Upper lobe of left lung (tissue), 6 donors: ENCODE measurements at regions not wholly inside any gene's neighbourhood (a gene's known extent, or its start where the extent isn't known, plus 50 kb on each side); places are given as distances from the start of the nearest gene placed in this dataset.
"Not testable (repeated sequence)": the region's sequence is repeated elsewhere in the genome, so short reads cannot be mapped to it uniquely, and the experiment has no call there.

Source experiments
- ATAC-seq, 2 donors: fragments of 200-7000 bp; cut with Tn5 transposase; one replicate each; pipeline ENCODE4 v1.9.1; 2022; ENCODE audit warnings: mild to moderate bottlenecking in 2 of 2, moderate library complexity in 2 of 2; ENCODE audit not compliant: low FRiP score in 2 of 2
- DNase-seq, 2 donors: peaks; one replicate each; pipeline ENCODE4 v3.0.0-alpha.2; 2019 to 2020
- H3K27ac ChIP-seq, 4 donors: fragments of 200-600 bp; sonication (generic); one replicate each; pipeline ENCODE4 v1.5.1; 2016 to 2019
- H3K27me3 ChIP-seq, 4 donors: fragments of 200-600 bp; sonication (generic); one replicate each; pipeline ENCODE4 v1.5.1; 2017 to 2019
- H3K36me3 ChIP-seq, 4 donors: fragments of 200-600 bp; sonication (generic); one replicate each; pipeline ENCODE4 v1.5.1; 2016 to 2019
- H3K4me1 ChIP-seq, 4 donors: fragments of 200-600 bp; sonication (generic); one replicate each; pipeline ENCODE4 v1.5.1; 2018 to 2019
- H3K4me3 ChIP-seq, 4 donors: fragments of 200-600 bp; sonication (generic); one replicate each; pipeline ENCODE4 v1.5.1; 2017 to 2019; ENCODE audit warnings: mild to moderate bottlenecking in 2 of 4, moderate library complexity in 1 of 4
- H3K9me3 ChIP-seq, 4 donors: fragments of 200-600 bp; sonication (generic); one replicate each; pipeline ENCODE4 v1.5.1; 2018 to 2019
- CTCF ChIP-seq, 6 experiments: fragments of 450-650 bp in 4 of 6; fragments of 200-600 bp in 2 of 6; sonication (generic) in 2 of 6; IDR thresholded peaks; one replicate each; pipeline ENCODE4 v1.5.1; 2016 to 2019; ENCODE audit warnings: antibody characterized with exemption in 6 of 6
- EP300 ChIP-seq, 4 donors: sonication (generic); formaldehyde crosslinking; IDR thresholded peaks; one replicate each; pipeline ENCODE4 v1.5.1; 2017; ENCODE audit warnings: antibody characterized with exemption in 4 of 4, control low read depth in 2 of 4
- POLR2A ChIP-seq, 4 donors: fragments of 450-650 bp; IDR thresholded peaks; one replicate each; pipeline ENCODE4 v1.5.1; 2016 to 2017; ENCODE audit warnings: antibody characterized with exemption in 4 of 4, mild to moderate bottlenecking in 2 of 4
- POLR2AphosphoS5 ChIP-seq, 2 donors: sonication (generic); formaldehyde crosslinking; IDR thresholded peaks; one replicate each; pipeline ENCODE4 v1.5.1; 2017; ENCODE audit warnings: antibody characterized with exemption in 2 of 2
- WGBS, 2 donors: methylation state at CpG; one replicate each; pipeline ENCODE4 v1.1.5; 2017 to 2018; 5-methylcytosine and 5-hydroxymethylcytosine counted together
- donor health status: DM: no; HTN: no; CAD: no; lungs with moderate emphysema.
- donor health status: DM: no; HTN: yes; CAD: no; lungs with severe emphysema.

GRCh38 chr7:118944271-118944670, 719.8 kb downstream of the ANKRD7 start:
- DNase-seq (no peak), ATAC-seq (no peak)
- no peak for TF ChIP-seq EP300 (IDR thresholded peaks at IDR 0.05)
- no peak for TF ChIP-seq POLR2AphosphoS5 (IDR thresholded peaks at IDR 0.05)
- TF ChIP-seq POLR2A (IDR thresholded peaks at IDR 0.05), result no peak
- no peak for TF ChIP-seq CTCF (IDR thresholded peaks at IDR 0.05)

GRCh38 chr7:118945911-118946682, 721.6 kb downstream of the ANKRD7 start:
- H3K36me3 ChIP-seq, result no peaks in the 10 kb centered on the region
- no peaks in the 10 kb centered on the region for H3K4me1 ChIP-seq
- 84 to 93% methylated on average over 13 of the region's 13 CpGs for WGBS, 2 donors
- H3K27ac ChIP-seq, result no peak overlapping the region
- no peaks in the 10 kb centered on the region for H3K27me3 ChIP-seq
- TF ChIP-seq CTCF (IDR thresholded peaks at IDR 0.05) (no peak), POLR2AphosphoS5 (IDR thresholded peaks at IDR 0.05) (no peak), POLR2A (IDR thresholded peaks at IDR 0.05) (no peak)
- no peaks in the 10 kb centered on the region for H3K9me3 ChIP-seq
- DNase-seq (no peak), ATAC-seq (no peak)
- no peak overlapping the region for H3K4me3 ChIP-seq

More at GRCh38 chr7:118944271-118944670, 719.8 kb downstream of the ANKRD7 start:
- no peak overlapping the region for H3K27ac ChIP-seq
- no peaks in the 10 kb centered on the region for H3K4me1 ChIP-seq
- H3K27me3 ChIP-seq, result no peaks in the 10 kb centered on the region
- WGBS, 2 donors, result 87 to 91% methylated on average over 5 of the region's 5 CpGs
- H3K9me3 ChIP-seq, result no peaks in the 10 kb centered on the region
- H3K4me3 ChIP-seq, result no peak overlapping the region
- no peaks in the 10 kb centered on the region for H3K36me3 ChIP-seq

GRCh38 chr7:118948508-118948907, 724.0 kb downstream of the ANKRD7 start:
- no peak for ATAC-seq
- no peaks in the 10 kb centered on the region for H3K9me3 ChIP-seq
- DNase-seq, result no peak
- no peak overlapping the region for H3K4me3 ChIP-seq
- no peaks in the 10 kb centered on the region for H3K36me3 ChIP-seq
- no peaks in the 10 kb centered on the region for H3K4me1 ChIP-seq
- H3K27ac ChIP-seq, result no peak overlapping the region
- no peaks in the 10 kb centered on the region for H3K27me3 ChIP-seq
- TF ChIP-seq POLR2AphosphoS5 (IDR thresholded peaks at IDR 0.05) (no peak), CTCF (IDR thresholded peaks at IDR 0.05) (no peak)

GRCh38 chr7:118949031-118949430, 724.5 kb downstream of the ANKRD7 start:
- DNase-seq, result no peak
- 81 to 93% methylated on average over 1 of the region's 1 CpG for WGBS, 2 donors
- H3K4me1 ChIP-seq, result no peaks in the 10 kb centered on the region
- no peaks in the 10 kb centered on the region for H3K36me3 ChIP-seq
- no peak for ATAC-seq
- no peak overlapping the region for H3K4me3 ChIP-seq
- TF ChIP-seq CTCF (IDR thresholded peaks at IDR 0.05), result no peak
- no peak for TF ChIP-seq POLR2AphosphoS5 (IDR thresholded peaks at IDR 0.05)
- no peak for TF ChIP-seq POLR2A (IDR thresholded peaks at IDR 0.05)
- no peak for TF ChIP-seq EP300 (IDR thresholded peaks at IDR 0.05)
- no peaks in the 10 kb centered on the region for H3K27me3 ChIP-seq
- H3K27ac ChIP-seq, result no peak overlapping the region
- H3K9me3 ChIP-seq, result no peaks in the 10 kb centered on the region

- not testable (repeated sequence) for H3K9me3 ChIP-seq, H3K27me3 ChIP-seq, DNase-seq, ATAC-seq, H3K4me3 ChIP-seq, H3K27ac ChIP-seq, H3K4me1 ChIP-seq, H3K36me3 ChIP-seq
- 51 to 62% methylated on average over 2 of the region's 2 CpGs for WGBS, 2 donors
Observed at GRCh38 chr7:118956285-118956684, 731.8 kb downstream of the ANKRD7 start.
